OCI-LY3 (cell line): ENCODE measurements at regions not wholly inside any gene's neighbourhood (a gene's known extent, or its start where the extent isn't known, plus 50 kb on each side); places are given as distances from the start of the nearest gene placed in this dataset.

Experiments
- H2AFZ ChIP-seq: fragments of 200-600, 300-600 bp; shearing (Covaris generic); 2 replicates; pipeline ENCODE4 v1.6.0; 2014; ENCODE audit warnings: antibody characterized with exemption, low read depth, low read length
- H3K27ac ChIP-seq: fragments of 200-600, 300-600 bp; sonication (generic); 2 replicates; pipeline ENCODE4 v1.5.1; 2014; ENCODE audit warnings: mild to moderate bottlenecking, low read length, moderate library complexity, mixed read lengths
- H3K27me3 ChIP-seq: fragments of 200-600, 300-600 bp; sonication (generic); 2 replicates; pipeline ENCODE4 v1.6.1; 2014; ENCODE audit warnings: low read depth, low read length, mixed read lengths
- H3K36me3 ChIP-seq: fragments of 200-600, 300-600 bp; sonication (generic); replicated peaks from 2 replicates; pipeline ENCODE3; 2014; ENCODE audit warnings: low read depth, low read length, mixed read lengths
- H3K4me1 ChIP-seq: fragments of 300-600, 200-600 bp; sonication (generic); 2 replicates; pipeline ENCODE4 v1.6.1; 2014; ENCODE audit warnings: low read length, mixed read lengths
- H3K4me2 ChIP-seq: fragments of 200-600, 300-600 bp; sonication (generic); 2 replicates; pipeline ENCODE4 v1.6.1; 2014; ENCODE audit warnings: low read length, mixed read lengths
- H3K4me3 ChIP-seq: fragments of 300-600, 200-600 bp; sonication (generic); 2 replicates; pipeline ENCODE4 v1.5.1; 2014; ENCODE audit warnings: antibody characterized with exemption, mild to moderate bottlenecking, low read length, moderate library complexity
- H3K79me2 ChIP-seq: fragments of 300-600, 200-600 bp; shearing (Covaris generic); 2 replicates; pipeline ENCODE4 v1.6.1; 2014; ENCODE audit warnings: mild to moderate bottlenecking, low read length, mixed read lengths
- H3K9ac ChIP-seq: fragments of 300-600, 200-600 bp; shearing (Covaris generic); 2 replicates; pipeline ENCODE4 v1.6.0; 2014; ENCODE audit warnings: mild to moderate bottlenecking, low read length, moderate library complexity
- H3K9me3 ChIP-seq: fragments of 200-600, 300-600 bp; shearing (Covaris generic); 2 replicates; pipeline ENCODE4 v1.6.1; 2014; ENCODE audit warnings: low read length, mixed read lengths; ENCODE audit not compliant: insufficient read depth
- H4K20me1 ChIP-seq: fragments of 200-600, 300-600 bp; sonication (generic); 2 replicates; pipeline ENCODE4 v1.6.1; 2016; ENCODE audit warnings: low read length, mixed read lengths; ENCODE audit not compliant: insufficient read depth
- EZH2phosphoT487 ChIP-seq: fragments of 200-600 bp; shearing (Covaris generic); IDR thresholded peaks from 2 replicates; pipeline ENCODE4 v1.6.1; 2018; ENCODE audit warnings: antibody characterized with exemption, mixed run types, low read depth
- TF ChIP-seq, protein P1 (sequence below): fragments of 200-600, 300-600 bp; sonication (generic); IDR thresholded peaks from 2 replicates; pipeline ENCODE4 v1.5.1; 2014; ENCODE audit warnings: antibody characterized with exemption, low read length, low read depth

DNA sequence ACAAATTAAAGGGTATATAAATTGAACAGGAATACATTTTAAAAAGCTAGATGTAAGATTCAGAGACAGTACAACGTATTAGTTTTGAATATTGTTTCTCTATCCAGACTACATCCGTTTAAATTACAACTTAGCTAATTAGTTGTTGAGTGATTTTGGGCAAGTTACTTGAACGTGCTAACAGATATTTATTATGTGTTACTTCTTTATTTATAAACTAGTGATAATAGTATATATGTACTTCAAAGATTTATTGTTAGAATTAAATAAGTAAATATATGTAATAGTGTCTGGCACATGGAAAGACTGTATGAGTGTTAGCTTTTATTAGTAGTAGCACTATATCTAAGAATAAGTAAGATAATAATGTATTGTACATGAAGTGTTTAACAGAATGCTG, 92.0 kb upstream of the GBE1 start:
- Histone ChIP-seq H3K4me3 (no peak overlapping the region), H3K79me2 (no peaks in the 10 kb centered on the region), H3K4me1 (no peaks in the 10 kb centered on the region), H3K27me3 (no peaks in the 10 kb centered on the region), H4K20me1 (no peaks in the 10 kb centered on the region), H3K27ac (no peak overlapping the region), H3K4me2 (no peak overlapping the region), H3K9ac (no peak overlapping the region), H3K9me3 (no peaks in the 10 kb centered on the region), H2AFZ (no peak overlapping the region), H3K36me3 (no peaks in the 10 kb centered on the region)
- TF ChIP-seq, protein P1, sequence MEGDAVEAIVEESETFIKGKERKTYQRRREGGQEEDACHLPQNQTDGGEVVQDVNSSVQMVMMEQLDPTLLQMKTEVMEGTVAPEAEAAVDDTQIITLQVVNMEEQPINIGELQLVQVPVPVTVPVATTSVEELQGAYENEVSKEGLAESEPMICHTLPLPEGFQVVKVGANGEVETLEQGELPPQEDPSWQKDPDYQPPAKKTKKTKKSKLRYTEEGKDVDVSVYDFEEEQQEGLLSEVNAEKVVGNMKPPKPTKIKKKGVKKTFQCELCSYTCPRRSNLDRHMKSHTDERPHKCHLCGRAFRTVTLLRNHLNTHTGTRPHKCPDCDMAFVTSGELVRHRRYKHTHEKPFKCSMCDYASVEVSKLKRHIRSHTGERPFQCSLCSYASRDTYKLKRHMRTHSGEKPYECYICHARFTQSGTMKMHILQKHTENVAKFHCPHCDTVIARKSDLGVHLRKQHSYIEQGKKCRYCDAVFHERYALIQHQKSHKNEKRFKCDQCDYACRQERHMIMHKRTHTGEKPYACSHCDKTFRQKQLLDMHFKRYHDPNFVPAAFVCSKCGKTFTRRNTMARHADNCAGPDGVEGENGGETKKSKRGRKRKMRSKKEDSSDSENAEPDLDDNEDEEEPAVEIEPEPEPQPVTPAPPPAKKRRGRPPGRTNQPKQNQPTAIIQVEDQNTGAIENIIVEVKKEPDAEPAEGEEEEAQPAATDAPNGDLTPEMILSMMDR: no peak
- TF ChIP-seq EZH2phosphoT487: no peak

DNA sequence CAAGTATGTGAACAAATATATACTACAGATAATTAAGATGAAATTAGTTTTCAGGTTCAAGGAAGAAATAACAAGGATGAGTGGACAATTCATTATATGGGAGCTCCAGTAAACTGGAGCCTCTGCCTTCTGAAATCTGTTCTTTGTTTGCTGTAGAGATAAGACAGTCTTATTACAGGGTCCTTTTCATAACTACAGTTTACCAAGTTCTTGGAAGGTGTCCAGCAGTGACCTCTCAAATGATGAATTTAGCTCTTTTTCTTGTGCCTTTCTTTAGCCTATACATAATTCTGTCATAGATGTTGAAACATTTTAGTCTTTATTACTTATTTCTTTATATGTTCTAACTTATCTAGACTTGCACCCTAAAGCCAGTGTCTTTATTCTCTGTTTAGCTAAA, 89.7 kb upstream of the GBE1 start:
- H3K27me3 ChIP-seq: no peaks in the 10 kb centered on the region
- TF ChIP-seq, protein P1: no peak
- TF ChIP-seq EZH2phosphoT487: no peak
- H3K4me1 ChIP-seq: no peaks in the 10 kb centered on the region
- H3K4me3 ChIP-seq: no peak overlapping the region
- no peak overlapping the region for H3K4me2 ChIP-seq
- no peaks in the 10 kb centered on the region for H3K9me3 ChIP-seq
- H3K79me2 ChIP-seq: no peaks in the 10 kb centered on the region
- H3K9ac ChIP-seq: no peak overlapping the region
- H3K36me3 ChIP-seq: no peaks in the 10 kb centered on the region
- no peaks in the 10 kb centered on the region for H4K20me1 ChIP-seq
- H3K27ac ChIP-seq: no peak overlapping the region
- no peak overlapping the region for H2AFZ ChIP-seq

DNA sequence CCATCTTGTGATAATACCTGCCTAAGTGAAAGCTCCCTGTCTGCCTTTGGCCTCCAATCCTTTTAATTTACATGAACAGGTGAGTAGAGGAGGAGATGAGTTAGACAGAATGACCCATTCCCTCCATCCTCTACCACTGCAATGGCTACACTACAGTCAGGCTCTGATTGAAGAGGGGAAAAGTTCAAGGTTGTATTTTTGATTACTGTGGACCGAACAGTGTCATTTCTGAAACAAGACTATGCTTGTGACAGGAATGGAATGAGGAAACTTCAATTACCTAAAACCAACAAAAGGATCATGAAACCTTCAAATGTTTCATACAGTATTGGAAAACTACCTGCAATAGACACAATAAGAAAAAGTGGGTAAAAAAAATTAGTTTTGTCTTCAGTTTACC, 85.5 kb upstream of the GBE1 start:
- no peaks in the 10 kb centered on the region for H3K4me1 ChIP-seq
- H3K27me3 ChIP-seq: no peaks in the 10 kb centered on the region
- H3K9me3 ChIP-seq: no peaks in the 10 kb centered on the region
- H4K20me1 ChIP-seq: no peaks in the 10 kb centered on the region
- H2AFZ ChIP-seq: no peak overlapping the region
- no peak overlapping the region for H3K27ac ChIP-seq
- H3K79me2 ChIP-seq: no peaks in the 10 kb centered on the region
- H3K36me3 ChIP-seq: no peaks in the 10 kb centered on the region
- no peak overlapping the region for H3K4me3 ChIP-seq
- TF ChIP-seq, protein P1: no peak
- TF ChIP-seq EZH2phosphoT487: no peak
- H3K4me2 ChIP-seq: no peak overlapping the region
- H3K9ac ChIP-seq: no peak overlapping the region

DNA sequence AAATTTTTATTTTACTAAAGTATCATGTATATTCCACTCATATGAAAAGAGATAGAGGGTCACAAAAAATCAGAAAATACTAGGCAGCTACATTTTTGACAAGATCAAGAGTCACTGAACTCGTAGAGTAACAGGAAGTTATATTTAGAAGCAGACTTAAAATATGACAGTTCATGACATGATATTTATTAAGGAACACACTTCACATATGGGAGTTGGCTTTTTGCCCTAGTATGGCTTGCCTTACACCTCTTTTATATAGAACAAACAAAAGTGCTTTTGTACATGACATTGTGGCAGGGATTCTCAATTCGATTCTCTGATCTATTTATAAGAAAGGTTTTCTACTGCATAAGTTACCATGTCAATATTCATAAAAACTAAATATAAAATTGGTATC, 80.1 kb upstream of the GBE1 start:
- no peak for TF ChIP-seq EZH2phosphoT487
- TF ChIP-seq, protein P1: no peak
- Histone ChIP-seq H3K4me3 (no peak overlapping the region), H4K20me1 (no peaks in the 10 kb centered on the region), H3K36me3 (peaks cover 5% of the 10 kb centered on the region), H3K4me1 (peaks cover 16% of the 10 kb centered on the region), H3K4me2 (no peak overlapping the region), H3K27me3 (no peaks in the 10 kb centered on the region), H3K9me3 (no peaks in the 10 kb centered on the region), H3K9ac (no peak overlapping the region), H3K79me2 (no peaks in the 10 kb centered on the region), H2AFZ (no peak overlapping the region), H3K27ac (no peak overlapping the region)
